CD4-positive, alpha-beta T cell treated with Interleukin-15 for 4 hours (primary cell): ENCODE measurements at regions not wholly inside any gene's neighbourhood (a gene's known extent, or its start where the extent isn't known, plus 50 kb on each side); places are given as distances from the start of the nearest gene placed in this dataset.
"Not testable (repeated sequence)": the region's sequence is repeated elsewhere in the genome, so short reads cannot be mapped to it uniquely, and the experiment has no call there.

Experiments
- DNase-seq: peaks from one replicate; pipeline ENCODE4 v3.0.0-alpha.2; 2020; ENCODE audit warnings: low spot score

DNA sequence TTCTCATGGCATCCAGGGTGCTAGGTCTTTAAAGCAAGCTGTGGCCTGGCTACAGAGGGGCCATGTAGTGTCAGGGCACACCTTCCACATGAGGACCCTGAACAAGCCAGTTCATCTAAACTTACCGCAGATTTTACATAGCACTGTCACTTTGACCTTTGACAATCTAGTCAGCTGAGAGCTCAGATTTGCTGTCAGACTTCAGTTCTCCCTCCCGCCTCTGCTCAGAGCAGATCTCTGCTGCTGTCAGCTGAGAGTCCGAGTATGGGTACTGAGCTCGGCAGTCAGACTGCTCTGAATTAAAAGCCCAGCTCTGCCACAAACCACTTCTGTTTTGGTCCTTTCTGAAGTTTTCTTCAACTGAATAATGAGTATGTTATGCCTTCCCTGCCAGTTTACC lies 507.1 kb downstream of the SOX6 start:
- no peak for DNase-seq

DNA sequence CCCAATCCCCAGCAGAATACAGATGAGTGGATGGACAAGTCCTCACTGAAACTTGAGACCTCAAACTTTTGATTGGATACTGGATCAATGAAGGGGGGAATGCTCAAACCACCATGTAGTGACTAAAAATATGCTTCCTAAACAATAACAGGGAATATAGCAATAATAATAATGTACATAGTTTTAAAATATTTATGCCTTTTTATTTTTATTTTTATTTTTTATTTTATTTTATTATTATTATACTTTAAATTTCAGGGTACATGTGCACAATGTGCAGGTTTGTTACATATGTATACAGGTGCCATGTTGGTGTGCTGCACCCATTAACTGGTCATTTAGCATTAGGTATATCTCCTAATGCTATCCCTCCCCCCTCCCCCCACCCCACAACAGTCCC lies 506.0 kb downstream of the SOX6 start:
- not testable (repeated sequence) for DNase-seq

DNA sequence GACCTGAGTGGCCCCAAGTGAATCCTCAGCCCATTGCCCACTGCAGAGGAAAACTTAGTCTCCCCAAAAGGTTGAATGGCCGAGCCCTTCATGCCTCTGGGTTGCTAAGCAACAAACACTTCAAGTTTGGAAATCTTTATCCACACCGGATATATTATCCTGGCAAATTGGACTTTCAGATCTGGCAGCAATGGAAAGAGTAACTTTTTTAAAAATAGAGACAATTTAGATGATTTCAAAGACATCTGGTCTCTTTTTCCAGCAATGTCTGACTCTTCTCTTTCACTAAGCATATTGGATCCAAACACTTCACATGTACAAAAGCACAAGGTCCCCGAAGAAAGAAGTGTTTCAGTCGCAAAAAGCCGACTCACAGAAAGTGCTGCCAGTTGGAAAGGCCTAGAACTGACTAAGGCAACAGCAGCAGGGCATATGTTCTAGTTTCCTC lies 505.3 kb downstream of the SOX6 start:
- no peak for DNase-seq

DNA sequence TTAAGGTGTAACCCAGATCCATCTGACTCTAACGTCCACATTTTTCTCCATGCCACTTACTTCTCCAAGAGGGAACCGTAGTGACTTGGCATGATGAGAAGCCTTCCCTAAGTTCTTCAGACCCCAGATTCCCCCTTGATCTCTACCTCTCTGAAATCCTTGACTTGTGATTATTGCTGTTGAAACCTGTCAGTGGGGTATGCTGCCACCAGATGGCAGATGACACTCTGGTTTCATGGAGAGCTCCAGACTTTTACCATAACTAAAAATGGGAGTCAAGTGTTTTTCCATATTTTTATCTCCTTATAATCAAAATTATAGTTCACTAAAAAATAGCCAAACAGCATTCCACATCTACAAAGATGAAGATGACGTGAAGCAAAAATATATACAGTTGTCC lies 504.2 kb downstream of the SOX6 start:
- DNase-seq: no peak

DNA sequence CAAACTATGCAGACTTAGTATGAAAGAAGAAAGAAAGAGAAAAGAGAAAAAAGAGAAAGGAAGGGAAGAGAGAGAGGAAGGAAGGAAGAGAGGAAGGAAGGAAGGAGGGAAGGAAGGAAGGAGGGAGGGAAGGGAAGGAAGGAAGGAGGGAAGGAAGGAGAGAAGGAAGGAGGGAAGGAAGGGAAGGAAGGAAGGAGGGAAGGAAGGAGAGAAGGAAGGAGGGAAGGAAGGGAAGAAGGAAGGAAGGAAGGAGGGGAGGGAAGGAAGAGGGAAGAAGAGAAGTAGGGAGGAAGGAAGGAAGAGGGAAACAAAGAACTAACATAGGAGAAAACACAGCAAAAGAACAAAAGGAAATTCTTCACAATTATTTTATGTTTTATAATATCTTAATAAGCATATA lies 502.1 kb downstream of the SOX6 start:
- DNase-seq: no peak

DNA sequence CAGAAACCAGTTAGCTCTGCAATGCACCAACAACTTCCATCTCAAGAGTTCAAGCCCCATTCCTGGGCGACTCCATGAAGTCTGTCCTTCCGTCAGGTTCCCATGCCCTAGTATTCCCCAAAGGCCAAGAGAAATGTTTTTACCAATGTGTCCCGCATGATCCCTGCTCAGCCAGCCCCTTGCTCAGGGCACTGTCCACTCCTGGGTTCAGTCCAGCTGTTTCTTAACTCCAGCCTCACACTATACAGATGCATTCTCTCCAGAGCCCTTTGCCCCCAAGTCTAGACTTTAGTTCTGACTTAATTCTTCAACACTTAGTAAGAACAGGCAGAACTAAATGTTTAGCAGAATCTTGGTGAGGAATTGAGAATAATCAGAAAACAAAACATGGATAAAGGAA lies 497.5 kb downstream of the SOX6 start:
- DNase-seq: no peak

DNA sequence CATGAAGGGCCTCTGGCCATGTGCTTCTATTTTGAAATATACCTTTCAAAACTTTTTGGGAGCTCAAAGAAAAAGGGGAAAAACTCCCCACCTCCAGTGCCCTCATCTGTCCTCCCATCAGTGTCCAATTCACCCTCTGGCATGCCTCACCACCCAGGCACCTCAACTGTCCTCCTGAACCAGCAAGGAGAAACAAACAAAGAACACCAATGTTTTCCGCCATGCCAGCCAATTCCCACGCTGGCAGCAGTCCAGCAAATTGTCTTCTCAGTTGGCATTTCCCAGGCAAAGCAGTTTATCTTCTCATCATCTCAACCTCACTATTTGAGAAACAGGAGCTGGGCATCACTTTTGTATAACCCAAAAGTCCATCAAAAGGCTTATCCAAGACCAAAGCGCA lies 496.9 kb downstream of the SOX6 start:
- no peak for DNase-seq

DNA sequence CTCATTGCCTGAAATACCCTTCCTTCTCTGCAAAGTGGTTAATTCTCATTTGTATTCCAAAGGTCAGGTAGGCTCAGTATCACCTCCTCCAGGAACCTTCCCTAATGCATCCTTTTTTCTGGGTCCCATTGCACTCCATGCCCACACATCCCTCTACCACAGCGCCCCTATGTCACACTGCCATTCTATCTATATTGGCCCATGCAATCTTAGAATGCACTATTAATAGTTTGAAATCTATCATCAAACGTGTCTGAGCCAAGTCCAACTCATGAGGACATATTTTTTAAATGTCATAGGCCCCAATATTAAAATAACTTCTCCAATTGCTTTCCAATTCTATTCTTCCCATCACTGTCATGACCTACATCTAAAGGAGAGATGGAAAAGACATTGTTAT lies 495.1 kb downstream of the SOX6 start:
- DNase-seq: no peak

DNA sequence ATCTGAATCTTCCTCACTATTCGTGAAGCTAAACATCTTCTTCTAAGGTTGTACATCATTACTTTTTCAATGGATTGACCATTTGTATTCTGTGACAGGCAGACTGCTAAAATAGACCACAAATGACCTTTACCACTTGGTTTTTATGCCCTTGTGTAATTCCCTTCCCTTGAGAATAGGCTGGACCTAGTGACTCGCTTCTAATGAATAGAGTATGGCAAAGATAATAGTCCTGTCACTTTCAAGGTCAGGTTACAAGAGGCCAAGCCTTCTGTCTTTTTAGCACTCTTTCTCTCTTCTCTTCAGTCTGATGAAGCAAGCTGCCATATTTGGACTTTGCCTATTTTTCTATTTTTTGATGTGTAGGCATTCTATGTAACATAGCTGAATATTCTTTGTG lies 492.9 kb downstream of the SOX6 start:
- no peak for DNase-seq

DNA sequence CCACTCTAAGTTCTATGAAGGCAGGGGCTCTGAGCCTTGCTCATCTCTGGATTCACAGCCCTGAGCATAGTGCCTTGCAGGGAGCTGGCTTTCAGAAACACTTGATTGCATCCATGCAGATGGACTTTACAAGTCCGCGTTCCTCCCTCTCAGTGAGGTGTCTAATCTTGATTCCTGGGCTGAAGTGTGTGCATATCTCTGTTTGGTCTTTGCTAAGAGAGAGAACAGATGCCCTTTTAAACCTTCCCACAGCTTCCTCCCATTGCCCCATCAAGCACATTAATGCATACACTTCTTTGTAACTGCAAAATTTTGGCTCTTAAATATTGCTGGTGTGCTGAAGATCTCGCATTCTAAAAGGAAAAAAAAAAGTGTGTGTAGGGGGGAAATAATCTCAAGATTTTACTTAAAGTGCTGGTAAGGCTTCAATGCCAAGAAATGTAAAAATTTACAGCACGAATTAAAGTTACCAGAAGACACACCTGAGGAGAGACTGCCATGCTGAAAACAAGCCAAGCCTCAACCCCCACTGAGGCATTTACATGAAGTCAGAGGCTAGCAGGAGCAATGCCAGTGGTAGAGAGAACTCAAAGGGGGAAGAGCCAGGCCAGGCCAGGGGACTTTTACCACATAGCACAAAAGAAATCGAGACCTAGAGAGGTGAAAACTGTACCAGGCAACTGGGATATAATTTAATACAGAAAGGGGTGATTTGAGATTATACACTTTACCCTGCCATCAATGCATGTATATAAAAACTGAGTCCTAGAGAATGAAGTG lies 492.1 kb downstream of the SOX6 start:
- DNase-seq: no peak

DNA sequence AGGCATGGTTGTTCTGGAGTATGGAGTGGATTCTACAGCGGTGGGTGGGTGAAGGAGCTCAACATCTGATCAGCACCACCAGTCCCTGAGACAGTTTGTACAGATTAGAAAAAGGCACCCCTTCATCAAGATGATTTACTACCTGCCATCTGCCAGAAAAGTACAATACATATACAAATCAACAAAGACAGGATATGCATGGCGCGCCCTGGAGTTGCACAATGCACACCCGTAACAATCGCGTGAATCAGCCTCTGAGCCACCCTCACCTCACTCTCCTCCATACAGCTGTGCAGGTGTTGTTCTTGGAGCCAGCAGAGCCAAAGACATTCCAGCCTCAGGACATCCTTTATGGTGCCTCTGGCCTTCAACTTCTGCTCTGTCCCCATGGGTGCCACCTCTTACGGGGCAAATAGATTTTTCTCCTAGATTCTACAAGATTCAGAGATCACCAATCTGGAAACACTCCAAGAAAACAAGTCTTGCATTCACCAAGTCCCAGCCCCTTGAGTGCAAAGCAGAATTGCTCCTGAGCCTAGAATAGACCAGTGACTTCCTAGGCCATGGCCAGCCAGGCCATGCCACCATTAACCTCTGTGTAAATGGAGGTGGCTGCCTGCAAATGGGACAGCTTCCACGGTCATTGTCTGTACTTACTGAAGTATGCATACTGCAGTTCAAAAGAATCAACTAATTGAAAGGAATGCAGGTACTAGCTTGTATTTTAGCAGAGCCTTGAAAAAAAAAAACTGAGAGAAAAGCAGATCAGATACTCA lies 490.9 kb downstream of the SOX6 start:
- no peak for DNase-seq

DNA sequence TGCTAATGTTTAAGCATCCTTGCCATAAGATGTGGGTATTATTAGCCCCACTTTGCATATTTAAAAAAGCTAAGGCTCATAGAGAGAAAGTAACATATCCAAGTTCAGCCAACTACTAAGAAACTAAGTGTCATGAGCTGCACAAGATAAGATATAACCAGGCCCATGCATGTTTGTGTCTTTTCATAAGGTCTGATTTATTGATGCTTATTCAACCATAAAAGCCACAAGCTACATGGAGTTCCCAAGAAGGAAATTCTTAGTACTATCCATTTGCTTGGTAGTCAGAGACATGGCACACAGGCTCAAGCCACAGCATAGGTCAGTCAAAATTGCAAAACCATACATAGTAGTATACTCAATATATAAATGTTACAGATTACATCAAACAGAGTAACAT lies 488.5 kb downstream of the SOX6 start:
- DNase-seq: no peak

DNA sequence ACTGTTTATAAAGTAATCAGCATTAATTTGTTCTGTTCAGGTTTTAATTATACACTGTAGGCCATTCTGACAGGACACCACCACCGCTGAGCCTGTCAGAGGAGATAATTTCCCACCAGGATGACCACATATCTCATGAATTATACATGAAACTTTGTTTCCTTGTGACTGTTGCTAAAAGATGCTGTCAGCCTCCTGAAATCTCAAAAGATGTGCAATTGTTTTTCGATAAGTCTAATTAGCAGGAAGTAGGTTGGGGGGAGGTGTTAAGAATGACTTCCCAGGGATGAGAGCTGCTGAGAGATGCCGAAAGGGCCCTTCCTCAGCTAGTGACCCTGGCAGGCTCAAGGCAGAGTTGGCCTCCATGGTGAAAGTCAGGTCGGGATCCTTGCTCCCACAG lies 485.4 kb downstream of the SOX6 start:
- no peak for DNase-seq

DNA sequence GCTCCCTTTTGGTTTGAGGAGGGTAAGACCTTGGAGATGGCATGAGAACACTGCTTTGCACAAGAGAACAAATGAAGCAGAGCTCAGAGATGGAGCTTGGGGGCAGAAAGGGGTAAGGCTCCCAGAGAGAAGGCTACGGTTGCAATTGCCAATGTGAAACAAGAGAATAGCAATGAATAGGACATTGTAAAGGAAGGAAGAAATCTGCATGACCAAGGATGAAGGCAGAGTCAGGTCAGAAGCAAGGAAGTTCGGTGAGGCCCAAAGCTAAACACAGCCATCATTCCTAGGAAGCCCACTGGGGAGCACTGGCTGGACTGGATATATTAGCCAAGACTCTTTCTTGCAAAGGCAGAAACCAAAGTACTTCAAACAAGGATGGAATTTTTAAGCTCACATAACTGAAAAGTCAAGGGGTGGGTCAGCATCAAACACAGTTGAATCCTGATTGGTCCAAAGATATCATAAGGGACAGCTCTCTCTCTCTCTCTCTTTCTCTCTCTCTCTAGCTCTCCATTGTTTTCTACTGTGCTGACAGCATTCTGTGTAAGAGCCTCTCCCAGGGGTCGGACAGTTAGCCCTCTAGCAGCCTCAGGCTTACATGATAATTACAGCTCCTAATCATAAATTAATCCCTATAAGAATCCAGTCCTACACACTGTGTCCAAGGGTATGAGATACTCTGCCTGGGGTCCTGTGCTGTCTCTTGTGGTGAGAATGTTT lies 484.3 kb downstream of the SOX6 start:
- no peak for DNase-seq

DNA sequence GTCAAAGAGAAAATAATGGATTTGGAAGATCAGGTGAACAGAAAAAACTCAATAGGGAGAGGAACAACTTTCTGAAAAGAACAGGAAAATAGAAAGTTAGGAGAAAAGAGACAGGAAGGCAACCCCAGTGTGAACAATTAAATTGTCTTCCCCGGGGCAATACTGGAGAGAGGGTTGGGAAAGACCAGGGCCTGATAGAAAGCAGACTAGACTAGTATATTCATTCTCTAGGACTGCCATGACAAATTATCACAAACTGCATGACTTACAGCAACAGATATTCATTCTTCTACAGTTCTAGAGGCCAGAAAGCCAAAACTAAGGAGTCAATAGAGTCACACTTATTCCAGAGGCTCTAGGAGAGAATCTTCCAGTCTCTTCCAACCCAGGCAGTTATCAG lies 482.8 kb downstream of the SOX6 start:
- no peak for DNase-seq

DNA sequence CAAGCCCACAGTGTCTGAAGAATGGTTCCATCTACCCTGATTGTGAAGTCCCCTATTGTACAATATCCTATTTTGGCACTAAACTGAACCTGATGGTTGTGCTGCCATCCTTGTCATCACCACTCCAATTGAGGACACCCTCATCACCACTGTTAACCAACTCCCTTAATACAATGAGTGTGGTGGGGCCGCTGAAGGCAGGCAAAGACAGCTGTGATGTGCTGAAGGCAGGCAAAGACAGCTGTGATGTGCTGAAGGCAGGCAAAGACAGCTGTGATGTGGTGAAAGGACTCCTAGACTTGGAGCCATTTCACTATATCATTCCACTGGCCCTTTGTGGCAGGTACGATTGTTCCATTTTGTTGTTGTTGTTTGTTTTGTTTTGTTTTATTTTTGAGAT lies 481.6 kb downstream of the SOX6 start:
- DNase-seq: no peak

DNA sequence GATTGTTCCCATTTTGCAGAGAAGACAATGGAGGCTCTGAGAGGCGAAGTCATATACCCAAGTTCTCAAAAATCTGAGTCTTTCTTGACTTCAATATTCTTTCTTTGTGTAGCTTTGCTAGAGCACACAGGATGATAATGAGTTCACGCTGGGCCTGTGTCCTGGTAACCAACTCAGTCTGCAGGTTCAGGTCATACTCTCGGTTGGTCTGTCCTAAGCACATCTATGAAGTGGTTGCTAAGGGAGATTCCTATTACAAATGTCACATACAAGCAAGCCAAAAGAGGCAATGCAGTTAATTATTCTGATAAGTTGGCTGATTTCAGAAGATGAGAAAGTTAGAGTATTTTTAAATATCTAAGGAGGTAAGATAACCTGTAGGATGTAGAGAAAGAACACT lies 481.0 kb downstream of the SOX6 start:
- no peak for DNase-seq

DNA sequence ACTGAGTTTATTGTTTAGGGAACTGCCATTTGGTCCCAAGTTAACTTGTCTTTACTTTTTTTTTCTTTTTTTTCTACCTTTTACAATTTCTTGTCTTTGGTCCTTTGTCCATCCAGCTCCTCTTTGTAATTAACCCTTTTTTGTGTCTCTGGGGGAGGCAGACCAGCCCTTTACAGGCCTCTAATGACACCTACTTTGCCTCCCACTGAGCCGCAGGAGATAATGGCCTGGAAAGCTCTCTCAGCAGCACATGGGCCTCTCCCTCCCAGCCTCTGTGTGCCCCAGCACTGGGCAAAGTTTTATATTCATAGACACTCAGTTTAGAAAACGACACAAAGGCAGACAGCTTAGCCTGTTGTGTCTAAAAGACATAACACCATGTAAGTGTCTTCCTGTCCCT lies 480.4 kb downstream of the SOX6 start:
- no peak for DNase-seq

DNA sequence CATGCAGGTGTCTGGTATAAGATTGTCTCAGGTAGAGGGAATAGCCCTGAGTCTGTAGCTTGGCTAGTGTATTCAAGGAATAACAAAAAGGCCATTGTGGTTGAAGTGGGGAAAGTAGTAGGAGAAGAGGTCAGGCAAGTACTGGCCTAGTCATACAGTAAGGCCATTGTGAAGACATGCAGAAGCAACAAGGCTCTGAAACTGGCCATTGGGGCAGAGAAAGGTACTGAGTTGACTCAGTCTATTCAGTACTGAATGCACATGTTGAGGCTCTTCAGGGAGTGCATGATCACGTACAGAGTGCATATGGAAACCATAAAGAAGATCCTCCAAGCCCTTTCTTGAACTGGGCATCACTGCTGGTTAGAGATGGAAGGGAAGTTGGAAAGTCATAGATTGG lies 477.6 kb downstream of the SOX6 start:
- no peak for DNase-seq

DNA sequence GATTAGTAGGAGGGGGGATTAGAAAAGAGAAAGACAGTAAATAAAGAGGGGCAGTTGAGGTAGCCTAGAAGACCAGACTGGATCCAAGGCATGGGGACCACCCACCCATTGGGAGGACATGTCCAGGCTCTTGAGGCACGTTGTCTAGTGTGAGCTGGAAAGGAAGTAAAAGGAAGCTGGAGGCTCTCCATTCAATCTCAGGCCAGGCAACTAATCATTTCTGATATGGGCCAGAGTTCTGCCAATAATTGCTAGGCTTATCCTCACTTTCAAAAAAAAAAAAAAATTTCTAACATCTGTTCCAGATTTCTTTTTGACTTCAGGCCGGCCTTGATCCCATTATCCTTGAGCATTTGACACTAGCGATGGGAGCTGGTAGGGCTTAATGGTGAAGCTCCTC lies 476.1 kb downstream of the SOX6 start:
- DNase-seq: no peak

DNA sequence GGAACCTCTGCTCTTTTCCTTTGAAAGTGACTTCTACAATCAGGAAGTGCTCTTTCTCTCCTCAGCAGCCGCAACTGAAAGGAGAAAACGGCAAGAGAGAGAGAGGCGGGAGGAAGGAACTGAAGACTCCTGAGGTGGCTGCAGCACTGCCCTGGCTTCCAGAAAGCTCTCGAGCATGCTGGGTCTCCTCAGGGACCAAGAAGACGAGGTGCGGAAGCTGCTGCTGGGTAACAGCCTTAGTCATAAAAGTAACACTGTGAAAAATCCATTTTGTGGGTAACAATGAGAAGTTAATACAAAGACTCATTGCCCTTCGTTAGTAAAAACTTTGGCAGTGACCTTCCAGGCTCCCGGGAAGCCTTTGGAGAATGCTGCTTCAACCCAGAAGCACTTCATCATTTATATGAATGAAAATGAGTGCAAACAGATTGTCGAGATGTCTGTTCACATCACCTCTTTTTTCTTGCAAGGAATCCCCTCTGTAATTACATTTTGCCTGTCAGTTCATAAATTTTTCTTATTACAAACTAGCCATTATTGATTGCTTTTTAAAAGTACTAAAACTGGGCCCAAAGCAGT lies 473.4 kb downstream of the SOX6 start:
- DNase-seq: no peak

DNA sequence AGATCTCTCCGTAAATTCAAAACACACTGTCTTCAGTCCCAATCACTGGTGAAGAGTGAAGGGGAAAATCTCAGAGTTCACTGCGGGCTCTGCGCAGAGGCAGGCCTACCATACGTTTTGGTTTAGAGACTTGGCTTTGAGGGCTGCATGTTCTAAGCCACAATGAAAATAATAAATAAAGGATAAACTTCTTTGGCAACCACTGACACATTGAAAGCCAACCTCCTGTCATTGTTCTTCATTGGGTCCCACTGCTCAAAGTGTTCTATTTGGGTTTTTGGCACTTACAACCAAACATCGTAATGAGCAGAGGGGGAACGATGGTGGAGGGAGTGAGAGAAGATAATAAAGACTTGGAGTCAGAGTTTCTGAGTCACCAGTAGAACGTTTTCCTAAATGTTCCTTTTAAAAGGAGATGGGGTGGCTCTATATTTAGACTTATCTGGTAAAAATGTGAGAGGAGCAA lies 472.9 kb downstream of the SOX6 start:
- no peak for DNase-seq

DNA sequence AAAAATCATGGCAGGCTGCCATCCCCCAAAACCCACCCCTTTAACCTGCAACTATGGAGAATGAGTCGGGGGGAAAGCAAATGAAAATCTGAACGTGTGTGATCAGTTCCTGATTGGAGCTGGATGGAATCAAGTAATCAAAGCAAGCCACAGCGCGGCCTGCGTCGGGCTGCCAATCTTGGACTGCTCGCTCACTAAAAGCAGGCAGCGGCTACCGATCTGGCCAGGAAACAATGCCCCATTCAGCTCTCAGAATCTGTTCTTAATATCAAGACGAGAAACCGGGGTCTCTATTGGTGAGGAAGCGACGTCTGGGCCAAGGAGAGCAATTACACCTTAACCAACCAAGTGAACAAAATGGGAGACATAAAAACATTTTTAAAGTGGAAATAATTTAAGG lies 472.2 kb downstream of the SOX6 start:
- DNase-seq: no peak
